GM23338 (cell line): ENCODE measurements at regions not wholly inside any gene's neighbourhood (a gene's known extent, or its start where the extent isn't known, plus 50 kb on each side); places are given as distances from the start of the nearest gene placed in this dataset.

Experiments
- ATAC-seq: fragments of 200-7000 bp; cut with Tn5 transposase; 3 replicates; pipeline ENCODE4 v1.9.1; 2020
- DNase-seq: peaks from one replicate; pipeline ENCODE4 v3.0.0-alpha.2; 2015; ENCODE audit warnings: low spot score
- H2AFZ ChIP-seq: fragments of 200-600 bp; sonication (generic); 2 replicates; pipeline ENCODE4 v1.8.0; 2016; ENCODE audit warnings: antibody characterized with exemption, mild to moderate bottlenecking, moderate library complexity
- H3F3A ChIP-seq: fragments of 200-600 bp; sonication (generic); replicated peaks from 2 replicates; pipeline ENCODE4 v1.8.0; 2017; ENCODE audit warnings: antibody characterized with exemption, mixed run types, low read depth
- H3K27ac ChIP-seq: fragments of 200-600 bp; sonication (generic); 2 replicates; pipeline ENCODE4 v1.6.1; 2016; ENCODE audit warnings: low read depth
- H3K27me3 ChIP-seq: fragments of 200-600 bp; sonication (generic); 2 replicates; pipeline ENCODE4 v1.8.0; 2016; ENCODE audit warnings: mild to moderate bottlenecking, mixed run types, moderate library complexity; ENCODE audit not compliant: insufficient read depth
- H3K36me3 ChIP-seq: fragments of 200-600 bp; sonication (generic); 2 replicates; pipeline ENCODE4 v1.8.0; 2016; ENCODE audit warnings: mild to moderate bottlenecking; ENCODE audit not compliant: insufficient read depth
- H3K4me1 ChIP-seq: fragments of 200-600 bp; sonication (generic); 2 replicates; pipeline ENCODE4 v1.8.0; 2016; ENCODE audit warnings: mild to moderate bottlenecking, moderate library complexity; ENCODE audit not compliant: insufficient read depth
- H3K4me2 ChIP-seq: fragments of 200-600 bp; sonication (generic); 2 replicates; pipeline ENCODE4 v1.7.1; 2017; ENCODE audit warnings: mixed run types
- H3K4me3 ChIP-seq: fragments of 200-600 bp; sonication (generic); 2 replicates; pipeline ENCODE4 v1.6.1; 2016; ENCODE audit warnings: mixed run types
- H3K79me2 ChIP-seq: fragments of 200-600 bp; sonication (generic); replicated peaks from 2 replicates; pipeline ENCODE4 v1.8.0; 2017; ENCODE audit warnings: mild to moderate bottlenecking; ENCODE audit not compliant: insufficient read depth
- H3K9me2 ChIP-seq: fragments of 200-600 bp; sonication (generic); 2 replicates; pipeline ENCODE4 v1.8.0; 2017; ENCODE audit not compliant: insufficient read depth
- H4K20me1 ChIP-seq: fragments of 200-600 bp; sonication (generic); replicated peaks from 2 replicates; pipeline ENCODE4 v1.8.0; 2017; ENCODE audit warnings: mild to moderate bottlenecking; ENCODE audit not compliant: insufficient read depth
- H3K27ac Mint-ChIP-seq: 2 replicates; pipeline ENCODE4 v1.8.0; 2020; ENCODE audit warnings: inconsistent platforms, mild to moderate bottlenecking, moderate library complexity, mixed read lengths
- H3K27me3 Mint-ChIP-seq: 3 replicates; pipeline ENCODE4 v1.8.0; 2022; ENCODE audit warnings: low read depth, mild to moderate bottlenecking, moderate library complexity, mixed read lengths, inconsistent platforms; ENCODE audit not compliant: insufficient read depth, poor library complexity
- H3K36me3 Mint-ChIP-seq: 3 replicates; pipeline ENCODE4 v1.8.0; 2021; ENCODE audit warnings: low read depth, mild to moderate bottlenecking, inconsistent platforms, moderate library complexity, mixed read lengths
- H3K4me1 Mint-ChIP-seq: 3 replicates; pipeline ENCODE4 v1.8.0; 2020; ENCODE audit warnings: mild to moderate bottlenecking, inconsistent platforms, mixed read lengths
- H3K4me3 Mint-ChIP-seq: 3 replicates; pipeline ENCODE4 v1.8.0; 2021; ENCODE audit warnings: moderate library complexity, mild to moderate bottlenecking, inconsistent platforms, mixed read lengths
- H3K9me3 Mint-ChIP-seq: 3 replicates; pipeline ENCODE4 v1.8.0; 2020; ENCODE audit warnings: moderate library complexity, mild to moderate bottlenecking, inconsistent platforms, mixed read lengths
- CREB1 ChIP-seq: fragments of 250-450 bp; sonication (Bioruptor Pico); IDR thresholded peaks from 2 replicates; pipeline ENCODE4 v1.5.0; 2020; ENCODE audit warnings: low read depth, mild to moderate bottlenecking, moderate library complexity
- EZH2 ChIP-seq: fragments of 200-600 bp; sonication (generic); IDR thresholded peaks from one replicate; pipeline ENCODE4 v1.8.0; 2017; ENCODE audit warnings: antibody characterized with exemption, mild to moderate bottlenecking, low read depth; ENCODE audit not compliant: unreplicated experiment
- JUNB ChIP-seq: IDR thresholded peaks from one replicate; pipeline ENCODE4 v1.6.1; 2016; ENCODE audit warnings: antibody characterized with exemption; ENCODE audit not compliant: unreplicated experiment
- POLR2AphosphoS5 ChIP-seq: IDR thresholded peaks from 2 replicates; pipeline ENCODE4 v1.6.1; 2016; ENCODE audit warnings: antibody characterized with exemption, low read depth
- REST ChIP-seq: IDR thresholded peaks from one replicate; pipeline ENCODE4 v1.6.1; 2018; ENCODE audit warnings: antibody characterized with exemption; ENCODE audit not compliant: unreplicated experiment
- STAT1 ChIP-seq: IDR thresholded peaks from one replicate; pipeline ENCODE4 v1.6.1; 2016; ENCODE audit warnings: antibody characterized with exemption; ENCODE audit not compliant: unreplicated experiment
- ZNF114 ChIP-seq: fragments of 250-450 bp; sonication (Bioruptor Pico); IDR thresholded peaks from 2 replicates; pipeline ENCODE4 v1.5.0; 2020; ENCODE audit warnings: mild to moderate bottlenecking, moderate library complexity
- ZNF462 ChIP-seq: fragments of 250-450 bp; sonication (Bioruptor Pico); IDR thresholded peaks from 2 replicates; pipeline ENCODE4 v1.5.0; 2020; ENCODE audit warnings: mild to moderate bottlenecking, moderate library complexity
- TF ChIP-seq, protein P1 (sequence below), 2 experiments: fragments of 200-600 bp in 1 of 2; sonication (generic) in 1 of 2; conservative IDR thresholded peaks; 2 replicates each; pipeline versions ENCODE4 v1.5.1 to v1.6.1; 2016 to 2017; ENCODE audit warnings: antibody characterized with exemption in 2 of 2, low read depth in 2 of 2, mild to moderate bottlenecking in 2 of 2, moderate library complexity in 1 of 2
- TF ChIP-seq, protein P2 (sequence below): IDR thresholded peaks from 2 replicates; pipeline ENCODE4 v1.6.1; 2016; ENCODE audit warnings: antibody characterized with exemption

DNA sequence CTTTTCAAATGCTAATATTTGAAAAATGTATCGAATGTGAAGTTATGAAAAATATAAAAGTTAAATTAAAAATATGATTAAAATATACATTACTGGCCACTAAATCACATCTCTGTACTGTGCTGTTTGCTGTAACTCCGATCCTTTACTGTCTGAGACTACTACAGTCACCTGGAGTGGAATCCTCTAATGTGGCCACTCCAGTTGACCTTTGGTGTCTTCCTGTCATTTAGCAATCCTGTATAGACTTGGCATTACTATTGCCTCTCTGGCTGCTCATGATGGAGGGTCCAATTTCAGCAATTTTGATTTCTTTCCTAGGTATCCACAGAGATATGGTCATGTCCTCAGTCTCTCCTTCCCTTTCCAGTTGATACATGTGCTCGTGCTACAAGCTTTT lies 560.0 kb downstream of the CCDC85A start:
- Mint-ChIP-seq H3K9me3 (no peaks in the 10 kb centered on the region), H3K36me3 (no peaks in the 10 kb centered on the region), H3K27ac (no peak overlapping the region), H3K4me3 (no peak overlapping the region), H3K27me3 (peaks cover 5% of the 10 kb centered on the region), H3K4me1 (peaks cover 4% of the 10 kb centered on the region; the same call in 1 of the 3 replicates)
- H4K20me1 ChIP-seq: no peaks in the 10 kb centered on the region
- H3K9me2 ChIP-seq: no peaks in the 10 kb centered on the region
- no peak for TF ChIP-seq ZNF462 (CRISPR knock-in tag)
- no peak for TF ChIP-seq CREB1
- no peak for TF ChIP-seq STAT1
- TF ChIP-seq, protein P1, sequence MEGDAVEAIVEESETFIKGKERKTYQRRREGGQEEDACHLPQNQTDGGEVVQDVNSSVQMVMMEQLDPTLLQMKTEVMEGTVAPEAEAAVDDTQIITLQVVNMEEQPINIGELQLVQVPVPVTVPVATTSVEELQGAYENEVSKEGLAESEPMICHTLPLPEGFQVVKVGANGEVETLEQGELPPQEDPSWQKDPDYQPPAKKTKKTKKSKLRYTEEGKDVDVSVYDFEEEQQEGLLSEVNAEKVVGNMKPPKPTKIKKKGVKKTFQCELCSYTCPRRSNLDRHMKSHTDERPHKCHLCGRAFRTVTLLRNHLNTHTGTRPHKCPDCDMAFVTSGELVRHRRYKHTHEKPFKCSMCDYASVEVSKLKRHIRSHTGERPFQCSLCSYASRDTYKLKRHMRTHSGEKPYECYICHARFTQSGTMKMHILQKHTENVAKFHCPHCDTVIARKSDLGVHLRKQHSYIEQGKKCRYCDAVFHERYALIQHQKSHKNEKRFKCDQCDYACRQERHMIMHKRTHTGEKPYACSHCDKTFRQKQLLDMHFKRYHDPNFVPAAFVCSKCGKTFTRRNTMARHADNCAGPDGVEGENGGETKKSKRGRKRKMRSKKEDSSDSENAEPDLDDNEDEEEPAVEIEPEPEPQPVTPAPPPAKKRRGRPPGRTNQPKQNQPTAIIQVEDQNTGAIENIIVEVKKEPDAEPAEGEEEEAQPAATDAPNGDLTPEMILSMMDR (conservative IDR thresholded peaks at IDR 0.05; ENCODE audit: low read depth in 2 of 2): no peak
- TF ChIP-seq POLR2AphosphoS5: no peak
- no peak for TF ChIP-seq EZH2
- TF ChIP-seq, protein P2, sequence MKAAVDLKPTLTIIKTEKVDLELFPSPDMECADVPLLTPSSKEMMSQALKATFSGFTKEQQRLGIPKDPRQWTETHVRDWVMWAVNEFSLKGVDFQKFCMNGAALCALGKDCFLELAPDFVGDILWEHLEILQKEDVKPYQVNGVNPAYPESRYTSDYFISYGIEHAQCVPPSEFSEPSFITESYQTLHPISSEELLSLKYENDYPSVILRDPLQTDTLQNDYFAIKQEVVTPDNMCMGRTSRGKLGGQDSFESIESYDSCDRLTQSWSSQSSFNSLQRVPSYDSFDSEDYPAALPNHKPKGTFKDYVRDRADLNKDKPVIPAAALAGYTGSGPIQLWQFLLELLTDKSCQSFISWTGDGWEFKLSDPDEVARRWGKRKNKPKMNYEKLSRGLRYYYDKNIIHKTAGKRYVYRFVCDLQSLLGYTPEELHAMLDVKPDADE: no peak
- TF ChIP-seq REST: no peak
- TF ChIP-seq JUNB: no peak
- TF ChIP-seq ZNF114 (CRISPR knock-in tag): no peak
- H3K4me2 ChIP-seq: no peak overlapping the region
- H3K79me2 ChIP-seq: no peaks in the 10 kb centered on the region
- no peaks in the 10 kb centered on the region for H3K27me3 ChIP-seq
- peaks cover 3% of the 10 kb centered on the region; the same call in 1 of the 2 replicates for H3K4me1 ChIP-seq
- ATAC-seq: no peak
- H3K27ac ChIP-seq: no peak overlapping the region
- no peak overlapping the region for H2AFZ ChIP-seq
- H3K36me3 ChIP-seq: no peaks in the 10 kb centered on the region
- H3K4me3 ChIP-seq: no peak overlapping the region
- DNase-seq: no peak
- no peaks in the 10 kb centered on the region for H3F3A ChIP-seq
